HPDE6-E6E7 (cell line): ENCODE measurements at regions not wholly inside any gene's neighbourhood (a gene's known extent, or its start where the extent isn't known, plus 50 kb on each side); places are given as distances from the start of the nearest gene placed in this dataset.

Experiments
- DNase-seq: peaks from one replicate; pipeline ENCODE4 v3.0.0; 2011; ENCODE audit warnings: missing footprints; ENCODE audit errors: extremely low spot score

- no peak for DNase-seq
Observed at GRCh38 chr6:93083337-93084230, 335.8 kb downstream of the EPHA7 start.

GRCh38 chr6:93081901-93082300 is 337.5 kb downstream of the EPHA7 start:
- no peak for DNase-seq

GRCh38 chr6:93079061-93079460 is 340.3 kb downstream of the EPHA7 start:
- no peak for DNase-seq

GRCh38 chr6:93073811-93074210 is 345.5 kb downstream of the EPHA7 start:
- no peak for DNase-seq

GRCh38 chr6:93069856-93070255 is 349.5 kb downstream of the EPHA7 start:
- no peak for DNase-seq

- no peak for DNase-seq
Observed at GRCh38 chr6:93059911-93060310, 359.4 kb downstream of the EPHA7 start.

- no peak for DNase-seq
Observed at GRCh38 chr6:93057584-93057983, 361.8 kb downstream of the EPHA7 start.

- DNase-seq: no peak
Observed at GRCh38 chr6:93048381-93048780, 371.0 kb downstream of the EPHA7 start.

- DNase-seq: no peak
Observed at GRCh38 chr6:93047033-93047432, 372.3 kb downstream of the EPHA7 start.

GRCh38 chr6:93045156-93045555 is 374.2 kb downstream of the EPHA7 start:
- DNase-seq: no peak

- DNase-seq: no peak
Observed at GRCh38 chr6:93040375-93040774, 379.0 kb downstream of the EPHA7 start.

- no peak for DNase-seq
Observed at GRCh38 chr6:93036835-93037234, 382.5 kb downstream of the EPHA7 start.

GRCh38 chr6:93035756-93036155 is 383.6 kb downstream of the EPHA7 start:
- no peak for DNase-seq

GRCh38 chr6:93021235-93021915 is 398.0 kb downstream of the EPHA7 start:
- no peak for DNase-seq

GRCh38 chr6:93017626-93018025 is 401.7 kb downstream of the EPHA7 start:
- DNase-seq: no peak

GRCh38 chr6:93017213-93017612 is 402.1 kb downstream of the EPHA7 start:
- no peak for DNase-seq

GRCh38 chr6:93013054-93013453 is 406.3 kb downstream of the EPHA7 start:
- no peak for DNase-seq

GRCh38 chr6:93008375-93008774 is 411.0 kb downstream of the EPHA7 start:
- no peak for DNase-seq

- DNase-seq: no peak
Observed at GRCh38 chr6:92989656-92990055, 429.7 kb downstream of the EPHA7 start.

GRCh38 chr6:92979281-92979680 is 440.1 kb downstream of the EPHA7 start:
- no peak for DNase-seq

GRCh38 chr6:92977018-92977417 is 442.3 kb downstream of the EPHA7 start:
- no peak for DNase-seq

- DNase-seq: no peak
Observed at GRCh38 chr6:92967362-92967761, 452.0 kb downstream of the EPHA7 start.

- DNase-seq: no peak
Observed at GRCh38 chr6:92962846-92963245, 456.5 kb downstream of the EPHA7 start.
